HL-60 (cell line): ENCODE measurements at regions not wholly inside any gene's neighbourhood (a gene's known extent, or its start where the extent isn't known, plus 50 kb on each side); places are given as distances from the start of the nearest gene placed in this dataset.

Experiments
- GABPA ChIP-seq: IDR thresholded peaks from 2 replicates; pipeline ENCODE4 v1.6.1; 2012; ENCODE audit warnings: low read depth
- TF ChIP-seq, protein P1 (sequence below): IDR thresholded peaks from one replicate; pipeline ENCODE4 v1.5.1; 2011; ENCODE audit warnings: low read length, control low read depth, inconsistent platforms; ENCODE audit not compliant: insufficient read depth

DNA sequence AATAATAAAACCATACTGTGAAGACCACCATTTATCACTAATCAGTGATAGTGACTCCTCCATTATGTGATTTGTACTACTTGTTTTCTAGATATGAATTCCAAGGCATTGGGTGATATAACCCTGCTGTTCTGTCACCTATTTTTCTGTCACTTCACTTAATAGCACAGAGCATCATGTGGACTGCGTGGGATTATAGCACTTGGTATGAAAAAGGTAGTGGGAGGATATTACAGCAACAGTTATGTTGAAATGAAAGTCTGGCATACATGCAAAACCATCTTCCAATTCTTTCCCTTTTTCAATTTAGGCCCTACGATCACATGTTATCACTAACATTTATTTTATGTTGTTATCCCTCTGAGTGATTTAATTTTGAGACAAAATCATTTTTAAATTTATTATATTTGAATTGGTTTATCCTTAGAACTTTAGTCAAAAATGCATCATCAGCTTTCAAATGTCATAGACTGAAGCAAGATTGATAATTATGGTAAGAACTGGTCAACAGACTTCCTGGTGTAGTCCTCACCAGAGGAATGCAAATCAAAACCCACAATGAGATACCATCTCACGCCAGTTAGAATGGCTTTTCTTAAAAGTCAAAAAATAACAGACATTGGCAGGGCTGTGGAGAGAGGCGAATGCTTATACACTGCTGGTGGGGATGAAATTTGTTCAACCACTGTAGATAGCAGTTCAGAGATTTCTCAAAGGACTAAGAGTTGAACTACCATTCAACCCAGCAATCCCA lies 242.6 kb downstream of the IKZF2 start:
- TF ChIP-seq GABPA = no peak
- TF ChIP-seq, protein P1, sequence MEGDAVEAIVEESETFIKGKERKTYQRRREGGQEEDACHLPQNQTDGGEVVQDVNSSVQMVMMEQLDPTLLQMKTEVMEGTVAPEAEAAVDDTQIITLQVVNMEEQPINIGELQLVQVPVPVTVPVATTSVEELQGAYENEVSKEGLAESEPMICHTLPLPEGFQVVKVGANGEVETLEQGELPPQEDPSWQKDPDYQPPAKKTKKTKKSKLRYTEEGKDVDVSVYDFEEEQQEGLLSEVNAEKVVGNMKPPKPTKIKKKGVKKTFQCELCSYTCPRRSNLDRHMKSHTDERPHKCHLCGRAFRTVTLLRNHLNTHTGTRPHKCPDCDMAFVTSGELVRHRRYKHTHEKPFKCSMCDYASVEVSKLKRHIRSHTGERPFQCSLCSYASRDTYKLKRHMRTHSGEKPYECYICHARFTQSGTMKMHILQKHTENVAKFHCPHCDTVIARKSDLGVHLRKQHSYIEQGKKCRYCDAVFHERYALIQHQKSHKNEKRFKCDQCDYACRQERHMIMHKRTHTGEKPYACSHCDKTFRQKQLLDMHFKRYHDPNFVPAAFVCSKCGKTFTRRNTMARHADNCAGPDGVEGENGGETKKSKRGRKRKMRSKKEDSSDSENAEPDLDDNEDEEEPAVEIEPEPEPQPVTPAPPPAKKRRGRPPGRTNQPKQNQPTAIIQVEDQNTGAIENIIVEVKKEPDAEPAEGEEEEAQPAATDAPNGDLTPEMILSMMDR = no peak
